ENCODE measurements at regions not wholly inside any gene's neighbourhood (a gene's known extent, or its start where the extent isn't known, plus 50 kb on each side); places are given as distances from the start of the nearest gene placed in this dataset.

GRCh38 chr6:14757418-14757817 is 488.5 kb upstream of the JARID2 start:
- no peak overlapping the region for H3K4me3 ChIP-seq
- no peaks in the 10 kb centered on the region for H3K36me3 ChIP-seq
- H3K4me1 ChIP-seq, result no peaks in the 10 kb centered on the region
- no peak for DNase-seq (ENCODE audit: extremely low spot score in 2 of 2)
- no peaks in the 10 kb centered on the region for H3K9me3 ChIP-seq
- no peak overlapping the region for H3K27ac ChIP-seq
- no peaks in the 10 kb centered on the region for H3K27me3 ChIP-seq
- intact Hi-C loops (cut with DNase I), result no loop called here
- TF ChIP-seq POLR2AphosphoS5 (IDR thresholded peaks at IDR 0.05; ENCODE audit: insufficient read depth in 1 of 2, low read depth in 1 of 2), result no peak
- no peak for TF ChIP-seq CTCF (IDR thresholded peaks at IDR 0.05)
- TF ChIP-seq POLR2A (IDR thresholded peaks at IDR 0.05), result no peak

GRCh38 chr6:14758421-14759081 is 487.3 kb upstream of the JARID2 start:
- intact Hi-C loops (cut with DNase I), result no loop called here
- TF ChIP-seq CTCF (IDR thresholded peaks at IDR 0.05) (no peak), POLR2AphosphoS5 (IDR thresholded peaks at IDR 0.05; ENCODE audit: insufficient read depth in 1 of 2, low read depth in 1 of 2) (peak in 1 of 2 donors; percentile 24)
- Histone ChIP-seq H3K4me1 (no peaks in the 10 kb centered on the region), H3K27me3 (no peaks in the 10 kb centered on the region), H3K27ac (no peak overlapping the region), H3K4me3 (no peak overlapping the region), H3K9me3 (no peaks in the 10 kb centered on the region), H3K36me3 (no peaks in the 10 kb centered on the region)
- DNase-seq (ENCODE audit: extremely low spot score in 2 of 2), result no peak

GRCh38 chr6:14759976-14760672 is 485.7 kb upstream of the JARID2 start:
- intact Hi-C loops (cut with DNase I), result no loop called here

GRCh38 chr6:14762077-14762476 is 483.8 kb upstream of the JARID2 start:
- Histone ChIP-seq H3K27me3 (no peaks in the 10 kb centered on the region), H3K4me3 (no peak overlapping the region), H3K27ac (no peak overlapping the region), H3K4me1 (no peaks in the 10 kb centered on the region), H3K9me3 (no peaks in the 10 kb centered on the region), H3K36me3 (no peaks in the 10 kb centered on the region)
- DNase-seq (ENCODE audit: extremely low spot score in 2 of 2), result no peak
- intact Hi-C loops (cut with DNase I), result no loop called here
- no peak for TF ChIP-seq POLR2A (IDR thresholded peaks at IDR 0.05)
- no peak for TF ChIP-seq CTCF (IDR thresholded peaks at IDR 0.05)
- no peak for TF ChIP-seq POLR2AphosphoS5 (IDR thresholded peaks at IDR 0.05; ENCODE audit: insufficient read depth in 1 of 2, low read depth in 1 of 2)

More at GRCh38 chr6:14759976-14760672, 485.7 kb upstream of the JARID2 start:
- Histone ChIP-seq H3K27me3 (no peaks in the 10 kb centered on the region), H3K36me3 (no peaks in the 10 kb centered on the region), H3K4me3 (no peak overlapping the region), H3K9me3 (no peaks in the 10 kb centered on the region), H3K27ac (no peak overlapping the region), H3K4me1 (no peaks in the 10 kb centered on the region)
- no peak for TF ChIP-seq CTCF (IDR thresholded peaks at IDR 0.05)
- no peak for TF ChIP-seq POLR2A (IDR thresholded peaks at IDR 0.05)
- no peak for TF ChIP-seq POLR2AphosphoS5 (IDR thresholded peaks at IDR 0.05; ENCODE audit: insufficient read depth in 1 of 2, low read depth in 1 of 2)
- no peak for DNase-seq (ENCODE audit: extremely low spot score in 2 of 2)

GRCh38 chr6:14763139-14763538 is 482.7 kb upstream of the JARID2 start:
- Histone ChIP-seq H3K9me3 (no peaks in the 10 kb centered on the region), H3K4me1 (peaks cover 6% of the 10 kb centered on the region), H3K27me3 (no peaks in the 10 kb centered on the region), H3K4me3 (no peak overlapping the region), H3K27ac (no peak overlapping the region), H3K36me3 (no peaks in the 10 kb centered on the region)
- no peak for DNase-seq (ENCODE audit: extremely low spot score in 2 of 2)
- intact Hi-C loops (cut with DNase I), result no loop called here
- TF ChIP-seq POLR2AphosphoS5 (IDR thresholded peaks at IDR 0.05; ENCODE audit: insufficient read depth in 1 of 2, low read depth in 1 of 2), result no peak
